DOHH2 (cell line): ENCODE measurements at regions not wholly inside any gene's neighbourhood (a gene's known extent, or its start where the extent isn't known, plus 50 kb on each side); places are given as distances from the start of the nearest gene placed in this dataset.
"Not testable (repeated sequence)": the region's sequence is repeated elsewhere in the genome, so short reads cannot be mapped to it uniquely, and the experiment has no call there.

ENCODE experiments used
- EZH2phosphoT487 ChIP-seq: fragments of 200-600 bp; sonication (generic); IDR thresholded peaks from 2 replicates; pipeline ENCODE4 v1.6.1; 2017; ENCODE audit warnings: borderline replicate concordance, mild to moderate bottlenecking, antibody characterized with exemption, low read length, moderate library complexity, mixed read lengths
- TF ChIP-seq, protein P1 (sequence below): fragments of 200-600 bp; sonication (generic); IDR thresholded peaks from one replicate; pipeline ENCODE4 v1.5.1; 2014; ENCODE audit warnings: antibody characterized with exemption, mild to moderate bottlenecking, low read depth, low read length; ENCODE audit not compliant: poor library complexity, severe bottlenecking

DNA sequence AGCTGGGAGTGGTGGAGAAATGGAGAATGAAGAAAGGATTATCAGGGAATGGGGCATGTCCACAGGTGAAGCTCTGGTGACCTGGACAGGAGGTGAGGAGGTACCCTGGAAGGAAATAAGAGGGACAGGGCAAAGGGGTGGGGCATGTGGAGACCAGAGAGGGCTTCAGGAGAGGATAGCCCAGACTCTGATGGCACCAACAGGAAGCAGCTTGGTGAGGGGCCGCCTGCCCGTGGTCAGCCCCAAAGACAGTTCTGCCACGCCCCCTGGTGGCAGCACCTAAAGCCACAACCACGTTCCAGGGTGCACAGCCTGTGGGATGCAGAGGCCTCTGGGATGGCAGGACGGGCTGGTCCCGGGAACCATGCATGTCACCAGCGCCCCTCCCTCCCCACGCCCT, 5406.9 kb upstream of the TPTE start:
- TF ChIP-seq, protein P1, sequence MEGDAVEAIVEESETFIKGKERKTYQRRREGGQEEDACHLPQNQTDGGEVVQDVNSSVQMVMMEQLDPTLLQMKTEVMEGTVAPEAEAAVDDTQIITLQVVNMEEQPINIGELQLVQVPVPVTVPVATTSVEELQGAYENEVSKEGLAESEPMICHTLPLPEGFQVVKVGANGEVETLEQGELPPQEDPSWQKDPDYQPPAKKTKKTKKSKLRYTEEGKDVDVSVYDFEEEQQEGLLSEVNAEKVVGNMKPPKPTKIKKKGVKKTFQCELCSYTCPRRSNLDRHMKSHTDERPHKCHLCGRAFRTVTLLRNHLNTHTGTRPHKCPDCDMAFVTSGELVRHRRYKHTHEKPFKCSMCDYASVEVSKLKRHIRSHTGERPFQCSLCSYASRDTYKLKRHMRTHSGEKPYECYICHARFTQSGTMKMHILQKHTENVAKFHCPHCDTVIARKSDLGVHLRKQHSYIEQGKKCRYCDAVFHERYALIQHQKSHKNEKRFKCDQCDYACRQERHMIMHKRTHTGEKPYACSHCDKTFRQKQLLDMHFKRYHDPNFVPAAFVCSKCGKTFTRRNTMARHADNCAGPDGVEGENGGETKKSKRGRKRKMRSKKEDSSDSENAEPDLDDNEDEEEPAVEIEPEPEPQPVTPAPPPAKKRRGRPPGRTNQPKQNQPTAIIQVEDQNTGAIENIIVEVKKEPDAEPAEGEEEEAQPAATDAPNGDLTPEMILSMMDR, result peak; percentile 32
- not testable (repeated sequence) for TF ChIP-seq EZH2phosphoT487
